Neuronal stem cell (in vitro differentiated cells): ENCODE measurements at regions not wholly inside any gene's neighbourhood (a gene's known extent, or its start where the extent isn't known, plus 50 kb on each side); places are given as distances from the start of the nearest gene placed in this dataset.

Experiments used
- DNase-seq: peaks from one replicate; pipeline ENCODE4 v3.0.0-alpha.2; 2013; ENCODE audit warnings: low spot score
- H2AFZ ChIP-seq: one replicate; pipeline ENCODE4 v1.6.1; 2013; ENCODE audit warnings: mild to moderate bottlenecking, low read length, inconsistent platforms
- H2AK5ac ChIP-seq: 2 replicates; pipeline ENCODE4 v1.6.1; 2013; ENCODE audit warnings: low read depth, mild to moderate bottlenecking, inconsistent platforms, low read length, moderate library complexity, mixed read lengths
- H2BK120ac ChIP-seq: 2 replicates; pipeline ENCODE4 v1.6.1; 2013; ENCODE audit warnings: low read depth, mild to moderate bottlenecking, inconsistent platforms, low read length, moderate library complexity, mixed read lengths
- H2BK12ac ChIP-seq: one replicate; pipeline ENCODE4 v1.6.1; 2013; ENCODE audit warnings: low read length, inconsistent platforms
- H2BK15ac ChIP-seq: 2 replicates; pipeline ENCODE4 v1.6.1; 2013; ENCODE audit warnings: mild to moderate bottlenecking, low read length, inconsistent platforms, mixed read lengths
- H2BK5ac ChIP-seq: one replicate; pipeline ENCODE4 v1.6.1; 2013; ENCODE audit warnings: inconsistent platforms, mild to moderate bottlenecking, low read length, moderate library complexity
- H3K14ac ChIP-seq: one replicate; pipeline ENCODE4 v1.6.1; 2013; ENCODE audit warnings: low read length, inconsistent platforms
- H3K18ac ChIP-seq: 2 replicates; pipeline ENCODE4 v1.6.1; 2013; ENCODE audit warnings: low read length, inconsistent platforms
- H3K23ac ChIP-seq: 2 replicates; pipeline ENCODE4 v1.6.1; 2013; ENCODE audit warnings: low read depth, mild to moderate bottlenecking, mixed read lengths, low read length, inconsistent platforms; ENCODE audit not compliant: poor library complexity
- H3K27ac ChIP-seq: replicated peaks from 3 replicates; pipeline ENCODE4 v1.5.1; 2013; ENCODE audit warnings: low read length, inconsistent platforms
- H3K27me3 ChIP-seq, 3 experiments: 2 replicates each; pipeline ENCODE4 v1.6.1; 2013; ENCODE audit warnings: low read length in 3 of 3, mild to moderate bottlenecking in 2 of 3, inconsistent platforms in 1 of 3, low read depth in 1 of 3, mixed read lengths in 1 of 3, moderate library complexity in 1 of 3; ENCODE audit not compliant: control insufficient read depth in 3 of 3, insufficient read depth in 3 of 3
- H3K36me3 ChIP-seq, 2 donors: replicated peaks in 1 of 2; 2 replicates each; pipeline ENCODE4 v1.6.1; 2013; ENCODE audit warnings: low read length in 2 of 2; ENCODE audit not compliant: control insufficient read depth in 2 of 2, insufficient read depth in 2 of 2
- H3K4ac ChIP-seq: 2 replicates; pipeline ENCODE4 v1.6.1; 2013; ENCODE audit warnings: inconsistent platforms, mild to moderate bottlenecking, low read length, moderate library complexity
- H3K4me1 ChIP-seq, 2 donors: 1 replicate in 1 of 2; 2 replicates in 1 of 2; pipeline ENCODE4 v1.6.1; 2013; ENCODE audit warnings: low read length in 2 of 2, low read depth in 1 of 2; ENCODE audit not compliant: control insufficient read depth in 2 of 2, insufficient read depth in 1 of 2
- H3K4me2 ChIP-seq: one replicate; pipeline ENCODE4 v1.6.1; 2013; ENCODE audit warnings: mild to moderate bottlenecking, low read length, inconsistent platforms; ENCODE audit not compliant: insufficient read depth, poor library complexity, severe bottlenecking
- H3K4me3 ChIP-seq, 2 donors: 2 replicates each; pipeline ENCODE4 v1.5.1; 2013; ENCODE audit warnings: low read length in 2 of 2, mild to moderate bottlenecking in 2 of 2, inconsistent platforms in 1 of 2, moderate library complexity in 1 of 2
- H3K79me1 ChIP-seq: one replicate; pipeline ENCODE4 v1.6.1; 2013; ENCODE audit warnings: low read depth, mild to moderate bottlenecking, inconsistent platforms, low read length, moderate library complexity
- H3K9ac ChIP-seq: one replicate; pipeline ENCODE4 v1.6.1; 2013; ENCODE audit warnings: mild to moderate bottlenecking, low read depth, low read length, inconsistent platforms; ENCODE audit not compliant: poor library complexity
- H3K9me3 ChIP-seq, 2 donors: replicated peaks in 1 of 2; 2 replicates each; pipeline versions ENCODE3 to v1.6.1; 2013; ENCODE audit warnings: low read length in 2 of 2, mild to moderate bottlenecking in 2 of 2, inconsistent platforms in 1 of 2, low read depth in 1 of 2, mixed read lengths in 1 of 2, moderate library complexity in 1 of 2; ENCODE audit not compliant: control insufficient read depth in 2 of 2, insufficient read depth in 1 of 2
- H4K8ac ChIP-seq: one replicate; pipeline ENCODE4 v1.6.1; 2013; ENCODE audit warnings: low read depth, mild to moderate bottlenecking, inconsistent platforms, low read length, moderate library complexity
- H4K91ac ChIP-seq: one replicate; pipeline ENCODE4 v1.6.1; 2013; ENCODE audit warnings: low read length, low read depth, mild to moderate bottlenecking, inconsistent platforms; ENCODE audit not compliant: poor library complexity
- WGBS, 2 donors: extraction: QIAGEN DNeasy Blood & Tissue Kit; methylation state at CpG; one replicate each; pipeline ENCODE4 v1.1.7; 2013; ENCODE audit warnings: missing lambda C conversion rate in 2 of 2, mixed read lengths in 1 of 2; ENCODE audit not compliant: insufficient read length in 2 of 2, insufficient replicate concordance in 1 of 2; ENCODE audit errors: extremely low coverage in 2 of 2; 5-methylcytosine and 5-hydroxymethylcytosine counted together

GRCh38 chr4:41446391-41446790 is 91.6 kb upstream of the LIMCH1 start:
- Histone ChIP-seq H2BK120ac (no peak overlapping the region), H2AFZ (no peak overlapping the region), H2AK5ac (no peak overlapping the region), H2BK15ac (no peak overlapping the region), H3K4me2 (no peak overlapping the region), H3K27me3 (no peaks in the 10 kb centered on the region), H4K8ac (no peak overlapping the region), H3K27ac (no peak overlapping the region), H3K18ac (no peak overlapping the region), H3K9ac (no peak overlapping the region), H2BK12ac (no peak overlapping the region), H3K4me1 (no peaks in the 10 kb centered on the region), H3K79me1 (no peaks in the 10 kb centered on the region), H3K14ac (no peak overlapping the region), H3K36me3 (peaks cover 0 to 1% of the 10 kb centered on the region in 2 donors), H3K4ac (no peak overlapping the region), H2BK5ac (no peak overlapping the region), H3K4me3 (no peak overlapping the region), H3K23ac (no peak overlapping the region), H4K91ac (no peak overlapping the region), H3K9me3 (peaks cover 0 to 3% of the 10 kb centered on the region in 2 donors)
- DNase-seq: no peak
- no CpG with 5 or more reads among the region's 1 CpG for WGBS, 2 donors

GRCh38 chr4:41446981-41447725 is 90.8 kb upstream of the LIMCH1 start:
- H2BK120ac ChIP-seq: no peak overlapping the region
- H3K79me1 ChIP-seq: no peaks in the 10 kb centered on the region
- H3K4me3 ChIP-seq: no peak overlapping the region
- no peak overlapping the region for H2BK15ac ChIP-seq
- H3K27me3 ChIP-seq: no peaks in the 10 kb centered on the region
- H3K14ac ChIP-seq: no peak overlapping the region
- H2AK5ac ChIP-seq: no peak overlapping the region
- H3K18ac ChIP-seq: no peak overlapping the region
- DNase-seq: no peak
- H3K36me3 ChIP-seq: peaks cover 0 to 1% of the 10 kb centered on the region in 2 donors
- no peak overlapping the region for H2BK12ac ChIP-seq
- H3K27ac ChIP-seq: no peak overlapping the region
- H3K4me2 ChIP-seq: no peak overlapping the region
- no peak overlapping the region for H3K23ac ChIP-seq
- no peak overlapping the region for H3K4ac ChIP-seq
- H3K9ac ChIP-seq: no peak overlapping the region
- H2AFZ ChIP-seq: no peak overlapping the region
- peaks cover 0 to 3% of the 10 kb centered on the region in 2 donors for H3K9me3 ChIP-seq
- no CpG with 5 or more reads among the region's 11 CpGs for WGBS, 2 donors
- no peak overlapping the region for H2BK5ac ChIP-seq
- no peak overlapping the region for H4K8ac ChIP-seq
- no peak overlapping the region for H4K91ac ChIP-seq
- H3K4me1 ChIP-seq: no peaks in the 10 kb centered on the region

GRCh38 chr4:41448934-41449333 is 89.0 kb upstream of the LIMCH1 start:
- H3K18ac ChIP-seq: no peak overlapping the region
- H3K9ac ChIP-seq: no peak overlapping the region
- H2AFZ ChIP-seq: no peak overlapping the region
- no peak overlapping the region for H4K8ac ChIP-seq
- no peak overlapping the region for H2BK5ac ChIP-seq
- no peak overlapping the region for H3K14ac ChIP-seq
- no peaks in the 10 kb centered on the region for H3K27me3 ChIP-seq
- H2BK120ac ChIP-seq: no peak overlapping the region
- H3K4me1 ChIP-seq: peaks cover 2% of the 10 kb centered on the region in 2 donors
- no peak overlapping the region for H2AK5ac ChIP-seq
- no peak overlapping the region for H3K4me3 ChIP-seq
- no peak overlapping the region for H3K23ac ChIP-seq
- H3K9me3 ChIP-seq: peaks cover 0 to 3% of the 10 kb centered on the region in 2 donors
- no peak overlapping the region for H4K91ac ChIP-seq
- no peaks in the 10 kb centered on the region for H3K79me1 ChIP-seq
- WGBS, 2 donors: no CpG with 5 or more reads among the region's 7 CpGs
- peaks cover 0 to 1% of the 10 kb centered on the region in 2 donors for H3K36me3 ChIP-seq
- DNase-seq: no peak
- no peak overlapping the region for H3K4ac ChIP-seq
- H3K27ac ChIP-seq: no peak overlapping the region
- no peak overlapping the region for H3K4me2 ChIP-seq
- no peak overlapping the region for H2BK12ac ChIP-seq
- H2BK15ac ChIP-seq: no peak overlapping the region

GRCh38 chr4:41451961-41452360 is 86.0 kb upstream of the LIMCH1 start:
- Histone ChIP-seq H3K27me3 (no peaks in the 10 kb centered on the region), H3K4ac (no peak overlapping the region)

More at GRCh38 chr4:41451961-41452360, 86.0 kb upstream of the LIMCH1 start:
- Histone ChIP-seq H3K9me3 (peaks cover 0 to 3% of the 10 kb centered on the region in 2 donors), H3K14ac (no peak overlapping the region), H3K36me3 (peaks cover 0 to 1% of the 10 kb centered on the region in 2 donors), H2AFZ (no peak overlapping the region), H2BK5ac (no peak overlapping the region), H4K8ac (no peak overlapping the region), H2BK15ac (no peak overlapping the region), H3K23ac (no peak overlapping the region), H3K4me2 (no peak overlapping the region), H3K4me1 (peaks cover 15 to 25% of the 10 kb centered on the region in 2 donors), H2AK5ac (no peak overlapping the region), H2BK120ac (no peak overlapping the region), H3K9ac (no peak overlapping the region), H3K18ac (no peak overlapping the region), H3K4me3 (no peak overlapping the region), H3K79me1 (no peaks in the 10 kb centered on the region), H4K91ac (no peak overlapping the region), H3K27ac (no peak overlapping the region), H2BK12ac (no peak overlapping the region)
- no CpG with 5 or more reads among the region's 3 CpGs for WGBS, 2 donors
- DNase-seq: no peak
